ENCODE measurements at regions not wholly inside any gene's neighbourhood (a gene's known extent, or its start where the extent isn't known, plus 50 kb on each side); places are given as distances from the start of the nearest gene placed in this dataset.

DNA sequence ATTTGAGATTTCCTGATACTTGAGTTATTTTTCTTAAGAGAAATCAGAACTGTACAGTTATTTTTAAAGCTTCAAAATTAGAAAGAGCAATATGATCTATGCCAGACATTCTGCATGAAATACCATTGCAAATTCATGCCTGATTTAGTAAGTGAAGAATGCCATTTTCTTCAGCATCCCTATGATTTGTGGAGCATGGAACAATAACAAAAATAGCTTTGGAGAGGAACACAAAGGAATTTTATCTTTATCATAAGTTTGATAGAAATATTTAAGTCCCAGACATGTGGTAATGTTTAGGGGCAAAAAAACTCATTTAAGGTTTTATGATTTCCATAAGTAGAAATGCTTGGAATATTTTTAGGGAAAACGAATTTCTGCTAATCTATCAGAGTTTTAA is 1863.4 kb downstream of the EFNA5 start:
- TF ChIP-seq, protein P1, sequence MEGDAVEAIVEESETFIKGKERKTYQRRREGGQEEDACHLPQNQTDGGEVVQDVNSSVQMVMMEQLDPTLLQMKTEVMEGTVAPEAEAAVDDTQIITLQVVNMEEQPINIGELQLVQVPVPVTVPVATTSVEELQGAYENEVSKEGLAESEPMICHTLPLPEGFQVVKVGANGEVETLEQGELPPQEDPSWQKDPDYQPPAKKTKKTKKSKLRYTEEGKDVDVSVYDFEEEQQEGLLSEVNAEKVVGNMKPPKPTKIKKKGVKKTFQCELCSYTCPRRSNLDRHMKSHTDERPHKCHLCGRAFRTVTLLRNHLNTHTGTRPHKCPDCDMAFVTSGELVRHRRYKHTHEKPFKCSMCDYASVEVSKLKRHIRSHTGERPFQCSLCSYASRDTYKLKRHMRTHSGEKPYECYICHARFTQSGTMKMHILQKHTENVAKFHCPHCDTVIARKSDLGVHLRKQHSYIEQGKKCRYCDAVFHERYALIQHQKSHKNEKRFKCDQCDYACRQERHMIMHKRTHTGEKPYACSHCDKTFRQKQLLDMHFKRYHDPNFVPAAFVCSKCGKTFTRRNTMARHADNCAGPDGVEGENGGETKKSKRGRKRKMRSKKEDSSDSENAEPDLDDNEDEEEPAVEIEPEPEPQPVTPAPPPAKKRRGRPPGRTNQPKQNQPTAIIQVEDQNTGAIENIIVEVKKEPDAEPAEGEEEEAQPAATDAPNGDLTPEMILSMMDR (IDR thresholded peaks at IDR 0.05 in 4 of 5, conservative IDR thresholded peaks at IDR 0.05 in 1 of 5): no peak
- TF ChIP-seq POLR2A (IDR thresholded peaks at IDR 0.05): no peak
- no peaks in the 10 kb centered on the region for H3K27me3 ChIP-seq
- intact Hi-C loops (cut with DNase I; ENCODE audit: low total_unique reads): no loop called here

DNA sequence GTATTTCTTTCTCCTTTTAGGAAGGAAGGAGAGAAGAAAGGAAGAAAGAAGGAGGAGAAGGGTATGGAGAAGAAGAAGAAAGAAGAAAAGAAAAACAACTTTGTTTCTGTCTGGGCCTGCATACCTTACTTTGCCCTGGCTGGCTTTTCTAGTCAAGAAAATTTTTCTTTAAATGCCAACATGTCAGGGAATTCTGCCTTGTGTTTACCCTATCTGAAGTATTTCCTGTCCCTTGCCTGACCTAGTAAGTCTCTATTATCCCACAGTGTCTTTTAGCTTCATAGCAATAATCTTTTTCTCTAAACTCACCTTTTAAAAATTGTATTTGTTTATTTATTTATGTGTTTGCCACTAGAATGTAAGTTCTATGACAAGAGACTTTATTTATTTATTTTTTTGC is 1864.1 kb downstream of the EFNA5 start:
- TF ChIP-seq, protein P1 (IDR thresholded peaks at IDR 0.05 in 4 of 5, conservative IDR thresholded peaks at IDR 0.05 in 1 of 5): no peak
- TF ChIP-seq POLR2A (IDR thresholded peaks at IDR 0.05): no peak
- ATAC-seq (no peak), DNase-seq (no peak)
- no peaks in the 10 kb centered on the region for H3K4me1 ChIP-seq
- H3K27me3 ChIP-seq: no peaks in the 10 kb centered on the region
- H3K4me3 ChIP-seq: no peak overlapping the region
- intact Hi-C loops (cut with DNase I; ENCODE audit: low total_unique reads): no loop called here
- in situ Hi-C loops (cut with MboI; ENCODE audit: low sequenced_read_pairs in 4 of 4): no loop called here
- no peaks in the 10 kb centered on the region for H3K9me3 ChIP-seq
- no peaks in the 10 kb centered on the region for H3K36me3 ChIP-seq
- no peak overlapping the region for H3K27ac ChIP-seq

More for the DNA sequence above, 1863.4 kb downstream of the EFNA5 start:
- Histone ChIP-seq H3K4me3 (no peak overlapping the region), H3K9me3 (no peaks in the 10 kb centered on the region), H3K27ac (no peak overlapping the region), H3K4me1 (no peaks in the 10 kb centered on the region), H3K36me3 (no peaks in the 10 kb centered on the region)
- ATAC-seq: no peak
- no peak for DNase-seq
- in situ Hi-C loops (cut with MboI; ENCODE audit: low sequenced_read_pairs in 4 of 4): no loop called here

DNA sequence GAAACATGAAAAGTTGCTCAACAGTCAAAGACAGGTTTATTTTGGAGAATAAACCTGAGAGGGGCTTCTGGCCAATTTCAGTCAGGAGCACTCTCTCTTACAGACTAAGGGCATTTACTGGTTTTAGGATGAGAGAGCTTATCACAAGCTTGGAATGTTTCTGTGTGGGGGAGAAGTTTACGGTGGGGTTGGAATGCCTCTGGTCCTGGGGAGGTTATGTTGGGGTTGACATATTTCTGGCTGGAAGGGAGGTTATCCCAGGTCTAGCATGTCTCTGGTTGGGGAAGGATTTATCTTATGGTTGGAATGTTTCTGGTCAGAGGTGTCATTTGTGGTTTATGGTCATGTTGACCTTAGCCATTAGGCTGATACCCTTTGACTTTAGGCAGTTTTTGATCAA is 1867.3 kb downstream of the EFNA5 start:
- Histone ChIP-seq H3K27ac (no peak overlapping the region), H3K9me3 (no peaks in the 10 kb centered on the region), H3K36me3 (no peaks in the 10 kb centered on the region), H3K4me3 (no peak overlapping the region), H3K27me3 (no peaks in the 10 kb centered on the region), H3K4me1 (no peaks in the 10 kb centered on the region)
- ATAC-seq (no peak), DNase-seq (no peak)
- in situ Hi-C loops (cut with MboI; ENCODE audit: low sequenced_read_pairs in 4 of 4): no loop called here
- intact Hi-C loops (cut with DNase I; ENCODE audit: low total_unique reads): no loop called here
- TF ChIP-seq, protein P1 (IDR thresholded peaks at IDR 0.05 in 4 of 5, conservative IDR thresholded peaks at IDR 0.05 in 1 of 5): no peak
- no peak for TF ChIP-seq POLR2A (IDR thresholded peaks at IDR 0.05)

DNA sequence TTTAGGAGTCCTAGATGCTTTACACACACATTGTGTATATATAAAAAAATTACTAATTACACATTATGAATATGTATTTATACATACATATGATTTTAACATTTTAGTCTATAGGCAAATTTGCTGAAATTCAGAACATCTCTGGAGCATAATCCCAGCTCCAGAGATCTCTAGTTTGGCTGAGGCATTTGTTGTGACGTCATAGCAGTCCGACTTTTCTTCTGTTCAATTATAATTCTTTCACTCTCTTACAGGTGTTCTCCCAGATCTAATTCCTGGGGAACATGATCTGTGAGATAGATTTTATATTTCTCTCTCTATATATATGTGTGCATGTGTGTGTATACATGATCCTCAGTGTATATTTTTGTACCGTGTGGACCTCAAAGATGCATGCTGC is 1876.2 kb downstream of the EFNA5 start:
- Histone ChIP-seq H3K36me3 (no peaks in the 10 kb centered on the region), H3K4me3 (no peak overlapping the region), H3K27ac (no peak overlapping the region), H3K9me3 (no peaks in the 10 kb centered on the region), H3K27me3 (no peaks in the 10 kb centered on the region), H3K4me1 (no peaks in the 10 kb centered on the region)
- TF ChIP-seq POLR2A (IDR thresholded peaks at IDR 0.05): no peak
- TF ChIP-seq, protein P1 (IDR thresholded peaks at IDR 0.05 in 4 of 5, conservative IDR thresholded peaks at IDR 0.05 in 1 of 5): no peak
- ATAC-seq (no peak), DNase-seq (no peak)
- in situ Hi-C loops (cut with MboI; ENCODE audit: low sequenced_read_pairs in 4 of 4) (no loop called here), intact Hi-C loops (cut with DNase I; ENCODE audit: low total_unique reads) (no loop called here)

DNA sequence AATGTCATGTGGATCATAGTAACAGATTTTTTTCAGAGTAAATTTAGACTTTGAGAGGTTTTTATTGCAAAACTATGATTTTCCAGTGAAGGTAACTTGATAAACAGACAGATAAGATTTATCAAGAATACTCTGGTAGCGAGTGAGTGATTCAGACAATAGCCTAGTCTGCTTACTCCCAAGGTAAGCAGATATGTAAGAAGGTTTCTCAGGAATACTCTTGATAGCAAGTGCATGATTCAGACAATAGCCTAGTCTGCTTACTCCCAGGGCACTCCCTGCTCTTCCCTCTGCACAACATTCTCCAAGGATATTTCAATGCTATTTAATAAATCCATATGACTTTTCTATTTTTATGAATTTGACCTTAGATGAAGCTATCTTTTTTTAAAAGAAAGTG is 1881.5 kb downstream of the EFNA5 start:
- Histone ChIP-seq H3K27me3 (no peaks in the 10 kb centered on the region), H3K4me3 (no peak overlapping the region), H3K36me3 (no peaks in the 10 kb centered on the region), H3K27ac (no peak overlapping the region), H3K4me1 (no peaks in the 10 kb centered on the region), H3K9me3 (peaks cover 0 to 2% (median 0%) of the 10 kb centered on the region in 3 donors)
- intact Hi-C loops (cut with DNase I; ENCODE audit: low total_unique reads) (no loop called here), in situ Hi-C loops (cut with MboI; ENCODE audit: low sequenced_read_pairs in 4 of 4) (no loop called here)
- ATAC-seq: no peak
- DNase-seq: no peak
- TF ChIP-seq, protein P1 (IDR thresholded peaks at IDR 0.05 in 4 of 5, conservative IDR thresholded peaks at IDR 0.05 in 1 of 5): no peak
- no peak for TF ChIP-seq POLR2A (IDR thresholded peaks at IDR 0.05)
